ENCODE measurements at regions not wholly inside any gene's neighbourhood (a gene's known extent, or its start where the extent isn't known, plus 50 kb on each side); places are given as distances from the start of the nearest gene placed in this dataset.

GRCh38 chr3:40627095-40627494 is 102.3 kb downstream of the ZNF621 start:
- TF ChIP-seq POLR2AphosphoS5 (IDR thresholded peaks at IDR 0.05; ENCODE audit: low read depth, low read length): no peak
- TF ChIP-seq CTCF (IDR thresholded peaks at IDR 0.05): no peak
- no peak for TF ChIP-seq SIN3A (IDR thresholded peaks at IDR 0.05; ENCODE audit: borderline replicate concordance, insufficient read depth, low read depth, low read length)
- no peak for TF ChIP-seq TCF7L2 (IDR thresholded peaks at IDR 0.05; ENCODE audit: low read depth, low read length)
- TF ChIP-seq REST (IDR thresholded peaks at IDR 0.05; ENCODE audit: insufficient read depth in 1 of 2, low read depth in 2 of 2, low read length in 1 of 2): no peak
